Mesenchymal stem cell (in vitro differentiated cells and primary cell): ENCODE measurements at regions not wholly inside any gene's neighbourhood (a gene's known extent, or its start where the extent isn't known, plus 50 kb on each side); places are given as distances from the start of the nearest gene placed in this dataset.

ENCODE experiments used
- DNase-seq: peaks from one replicate; pipeline ENCODE4 v3.0.0-alpha.2; 2013
- H2AFZ ChIP-seq: one replicate; pipeline ENCODE4 v1.6.1; 2013; ENCODE audit warnings: low read depth, mild to moderate bottlenecking, control low read depth, inconsistent platforms, low read length, moderate library complexity
- H2AK5ac ChIP-seq: 2 replicates; pipeline ENCODE4 v1.6.1; 2013; ENCODE audit warnings: low read length, moderate library complexity, mild to moderate bottlenecking, inconsistent platforms; ENCODE audit not compliant: severe bottlenecking
- H2BK120ac ChIP-seq: one replicate; pipeline ENCODE4 v1.6.1; 2013; ENCODE audit warnings: low read depth, mild to moderate bottlenecking, inconsistent platforms, low read length, moderate library complexity
- H2BK12ac ChIP-seq, 2 experiments: one replicate each; pipeline ENCODE4 v1.6.1; 2013; ENCODE audit warnings: inconsistent platforms in 2 of 2, low read length in 2 of 2, mild to moderate bottlenecking in 2 of 2, moderate library complexity in 2 of 2, control low read depth in 1 of 2
- H2BK15ac ChIP-seq: one replicate; pipeline ENCODE4 v1.6.1; 2013; ENCODE audit warnings: mild to moderate bottlenecking, low read depth, inconsistent platforms; ENCODE audit not compliant: poor library complexity, severe bottlenecking
- H2BK5ac ChIP-seq: 2 replicates; pipeline ENCODE4 v1.6.1; 2013; ENCODE audit warnings: low read depth, mild to moderate bottlenecking, low read length, control low read depth, inconsistent platforms; ENCODE audit not compliant: poor library complexity, severe bottlenecking
- H3K14ac ChIP-seq, 2 experiments: one replicate each; pipeline ENCODE4 v1.6.1; 2013; ENCODE audit warnings: inconsistent platforms in 2 of 2, low read length in 2 of 2, control low read depth in 1 of 2, mild to moderate bottlenecking in 1 of 2, moderate library complexity in 1 of 2
- H3K18ac ChIP-seq, 2 experiments: one replicate each; pipeline ENCODE4 v1.6.1; 2013; ENCODE audit warnings: inconsistent platforms in 2 of 2, low read length in 2 of 2, control low read depth in 1 of 2, low read depth in 1 of 2, mild to moderate bottlenecking in 1 of 2
- H3K23ac ChIP-seq, 2 experiments: one replicate each; pipeline ENCODE4 v1.6.1; 2013; ENCODE audit warnings: inconsistent platforms in 2 of 2, low read length in 2 of 2, mild to moderate bottlenecking in 2 of 2, moderate library complexity in 2 of 2, control low read depth in 1 of 2
- H3K27ac ChIP-seq: 2 replicates; pipeline ENCODE4 v1.5.1; 2013; ENCODE audit warnings: mild to moderate bottlenecking, moderate library complexity, low read length, control low read depth, inconsistent platforms; ENCODE audit not compliant: poor library complexity, severe bottlenecking
- H3K27me3 ChIP-seq, 2 experiments: 2 replicates each; pipeline versions ENCODE4 v1.6.1 to v1.7.0; 2013; ENCODE audit warnings: low read length in 2 of 2, mild to moderate bottlenecking in 2 of 2, moderate library complexity in 2 of 2, control low read depth in 1 of 2, inconsistent platforms in 1 of 2; ENCODE audit not compliant: control insufficient read depth in 1 of 2, insufficient read depth in 1 of 2
- H3K36me3 ChIP-seq, 2 experiments: 2 replicates each; pipeline versions ENCODE4 v1.6.1 to v1.7.0; 2013; ENCODE audit warnings: low read length in 2 of 2, control low read depth in 1 of 2, inconsistent platforms in 1 of 2, low read depth in 1 of 2, mild to moderate bottlenecking in 1 of 2; ENCODE audit not compliant: insufficient read depth in 2 of 2, control insufficient read depth in 1 of 2
- H3K4ac ChIP-seq, 2 experiments: one replicate each; pipeline ENCODE4 v1.6.1; 2013; ENCODE audit warnings: inconsistent platforms in 2 of 2, low read length in 2 of 2, mild to moderate bottlenecking in 2 of 2, moderate library complexity in 2 of 2, control low read depth in 1 of 2, low read depth in 1 of 2
- H3K4me1 ChIP-seq: 2 replicates; pipeline ENCODE4 v1.6.1; 2013; ENCODE audit warnings: low read depth, low read length, control low read depth; ENCODE audit not compliant: control insufficient read depth, insufficient read depth
- H3K4me2 ChIP-seq: 2 replicates; pipeline ENCODE4 v1.6.1; 2013; ENCODE audit warnings: low read length, mild to moderate bottlenecking, inconsistent platforms; ENCODE audit not compliant: poor library complexity, severe bottlenecking
- H3K4me3 ChIP-seq, 2 experiments: 2 replicates each; pipeline versions ENCODE4 v1.5.1 to v1.7.0; 2013; ENCODE audit warnings: low read length in 2 of 2, mild to moderate bottlenecking in 2 of 2, control low read depth in 1 of 2, low read depth in 1 of 2; ENCODE audit not compliant: insufficient read depth in 1 of 2
- H3K79me1 ChIP-seq: replicated peaks from 2 replicates; pipeline ENCODE4 v1.6.1; 2013; ENCODE audit warnings: mild to moderate bottlenecking, control low read depth, low read length, inconsistent platforms; ENCODE audit not compliant: poor library complexity, severe bottlenecking
- H3K9ac ChIP-seq: 2 replicates; pipeline ENCODE4 v1.7.0; 2013; ENCODE audit warnings: mild to moderate bottlenecking, low read length, moderate library complexity
- H3K9me3 ChIP-seq: 2 replicates; pipeline ENCODE4 v1.7.0; 2013; ENCODE audit warnings: mild to moderate bottlenecking, low read length; ENCODE audit not compliant: control insufficient read depth
- H4K8ac ChIP-seq: one replicate; pipeline ENCODE4 v1.6.1; 2013; ENCODE audit warnings: inconsistent platforms, mild to moderate bottlenecking, low read length, moderate library complexity
- H4K91ac ChIP-seq: one replicate; pipeline ENCODE4 v1.6.1; 2013; ENCODE audit warnings: mild to moderate bottlenecking, low read length, inconsistent platforms
- WGBS: methylation state at CpG from one replicate; pipeline ENCODE4 v1.1.7; 2013; ENCODE audit warnings: mixed read lengths; 5-methylcytosine and 5-hydroxymethylcytosine counted together

- Histone ChIP-seq H2BK15ac (no peak overlapping the region), H3K4me2 (no peak overlapping the region), H2BK5ac (no peak overlapping the region), H3K4me1 (peaks cover 2% of the 10 kb centered on the region), H3K4me3 (peak overlapping the region in 1 of 2 experiments; percentile 13), H3K27ac (no peak overlapping the region), H2BK120ac (no peak overlapping the region), H3K9me3 (no peaks in the 10 kb centered on the region), H3K79me1 (no peaks in the 10 kb centered on the region), H4K8ac (no peak overlapping the region), H2BK12ac (no peak overlapping the region), H2AFZ (no peak overlapping the region), H4K91ac (peak overlapping the region; percentile 18), H3K9ac (peak overlapping the region; percentile 69), H3K4ac (no peak overlapping the region), H3K27me3 (no peaks in the 10 kb centered on the region), H3K36me3 (no peaks in the 10 kb centered on the region), H3K23ac (no peak overlapping the region), H3K18ac (no peak overlapping the region), H3K14ac (no peak overlapping the region), H2AK5ac (no peak overlapping the region)
- DNase-seq: no peak
- 89% methylated on average over 3 of the region's 3 CpGs for WGBS
These were observed 63.4 kb upstream of the SPATA12 start for GRCh38 chr3:56997041-56997440.

- Histone ChIP-seq H2BK15ac (no peak overlapping the region), H2BK120ac (no peak overlapping the region), H4K91ac (no peak overlapping the region), H3K4me2 (no peak overlapping the region), H3K36me3 (no peaks in the 10 kb centered on the region), H3K79me1 (no peaks in the 10 kb centered on the region), H4K8ac (no peak overlapping the region), H3K9ac (peak overlapping the region; percentile 21), H2AK5ac (no peak overlapping the region), H2AFZ (no peak overlapping the region), H3K27ac (no peak overlapping the region), H3K9me3 (no peaks in the 10 kb centered on the region), H2BK5ac (no peak overlapping the region), H2BK12ac (no peak overlapping the region), H3K4me3 (no peak overlapping the region), H3K14ac (no peak overlapping the region), H3K23ac (no peak overlapping the region), H3K18ac (no peak overlapping the region), H3K27me3 (peaks cover 0 to 18% of the 10 kb centered on the region in 2 experiments), H3K4me1 (peaks cover 2% of the 10 kb centered on the region), H3K4ac (no peak overlapping the region)
- WGBS: 94% methylated on average over 5 of the region's 6 CpGs
- no peak for DNase-seq
These were observed 66.1 kb upstream of the SPATA12 start for GRCh38 chr3:56994391-56994790.

- Histone ChIP-seq H3K23ac (no peak overlapping the region), H3K79me1 (no peaks in the 10 kb centered on the region), H3K4me1 (no peaks in the 10 kb centered on the region), H2BK120ac (no peak overlapping the region), H3K4me3 (no peak overlapping the region), H3K27me3 (peaks cover 0 to 22% of the 10 kb centered on the region in 2 experiments), H3K9me3 (no peaks in the 10 kb centered on the region), H3K9ac (no peak overlapping the region), H2AK5ac (no peak overlapping the region), H3K36me3 (no peaks in the 10 kb centered on the region), H4K8ac (no peak overlapping the region), H3K14ac (no peak overlapping the region), H4K91ac (no peak overlapping the region), H2BK12ac (no peak overlapping the region), H3K27ac (no peak overlapping the region), H3K4me2 (no peak overlapping the region), H3K18ac (no peak overlapping the region), H3K4ac (no peak overlapping the region), H2BK5ac (no peak overlapping the region), H2AFZ (no peak overlapping the region), H2BK15ac (no peak overlapping the region)
- 95% methylated on average over 3 of the region's 3 CpGs for WGBS
- no peak for DNase-seq
These were observed 69.8 kb upstream of the SPATA12 start for GRCh38 chr3:56990641-56991015.

- H3K4me1 ChIP-seq: no peaks in the 10 kb centered on the region
- no peak overlapping the region for H3K18ac ChIP-seq
- no peak overlapping the region for H4K8ac ChIP-seq
- no peaks in the 10 kb centered on the region for H3K36me3 ChIP-seq
- no peaks in the 10 kb centered on the region for H3K79me1 ChIP-seq
- no peak overlapping the region for H4K91ac ChIP-seq
- peak overlapping the region; percentile 68 for H3K9ac ChIP-seq
- no peak overlapping the region for H2BK12ac ChIP-seq
- H3K23ac ChIP-seq: no peak overlapping the region
- no peak overlapping the region for H3K4me2 ChIP-seq
- H2BK15ac ChIP-seq: no peak overlapping the region
- H3K27ac ChIP-seq: no peak overlapping the region
- H3K4me3 ChIP-seq: no peak overlapping the region
- no peak overlapping the region for H2AFZ ChIP-seq
- H2BK120ac ChIP-seq: no peak overlapping the region
- H3K14ac ChIP-seq: no peak overlapping the region
- H3K27me3 ChIP-seq: peaks cover 0 to 22% of the 10 kb centered on the region in 2 experiments
- H2AK5ac ChIP-seq: no peak overlapping the region
- WGBS: 79% methylated on average over 11 of the region's 12 CpGs
- no peaks in the 10 kb centered on the region for H3K9me3 ChIP-seq
- H3K4ac ChIP-seq: no peak overlapping the region
- no peak for DNase-seq
- no peak overlapping the region for H2BK5ac ChIP-seq
These were observed 70.4 kb upstream of the SPATA12 start for GRCh38 chr3:56989977-56990640.
